NOMO-1 treated with dmso at 0.1 percent for 144 hours (cell line): ENCODE measurements at regions not wholly inside any gene's neighbourhood (a gene's known extent, or its start where the extent isn't known, plus 50 kb on each side); places are given as distances from the start of the nearest gene placed in this dataset.

ENCODE experiments used
- DNase-seq: peaks from one replicate; lab custom pipeline; 2025; ENCODE audit not compliant: unreplicated experiment; lab: John Stamatoyannopoulos, UW

DNA sequence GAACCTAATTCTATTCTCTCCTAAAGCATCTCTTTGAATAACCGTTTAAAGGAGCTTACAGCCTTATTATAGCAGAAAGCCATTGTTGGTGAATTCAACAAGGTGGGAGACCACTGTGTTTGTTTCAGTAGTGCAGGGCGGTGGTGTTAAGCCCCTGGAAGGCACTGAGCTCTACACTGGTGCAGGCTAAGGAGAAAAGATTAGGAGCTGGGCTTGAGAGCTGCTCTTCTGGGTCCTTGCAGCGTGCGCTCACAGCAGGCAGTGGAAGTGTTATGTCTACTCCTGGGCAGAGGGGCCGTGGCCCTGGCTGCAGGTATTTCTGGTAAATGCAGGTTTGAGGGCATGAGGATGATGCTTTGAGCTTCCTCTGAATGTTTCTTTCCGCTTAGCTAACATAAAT is 361.2 kb downstream of the RNF144B start:
- DNase-seq: no peak

GRCh38 chr6:18752278-18753068 is 365.3 kb downstream of the RNF144B start:
- no peak for DNase-seq

GRCh38 chr6:18753076-18753475 is 365.9 kb downstream of the RNF144B start:
- no peak for DNase-seq

DNA sequence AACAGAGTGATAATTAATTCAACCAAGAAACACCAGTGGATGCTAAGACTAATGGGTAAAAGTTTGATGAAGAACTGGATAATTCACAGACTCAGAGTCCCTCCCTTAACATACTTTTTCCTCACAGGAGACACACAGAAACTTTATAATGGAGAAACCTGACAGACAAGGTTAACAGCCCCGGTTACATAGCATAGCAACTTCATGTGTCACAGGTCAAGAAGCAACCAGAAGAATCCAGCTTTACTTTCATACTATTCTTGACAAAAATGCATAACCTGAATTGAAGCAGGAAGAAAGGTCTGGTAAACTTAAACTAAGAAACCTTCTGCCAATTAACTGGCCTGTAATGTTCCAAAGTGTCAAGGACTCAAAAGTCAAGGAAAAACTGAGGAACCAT is 375.9 kb downstream of the RNF144B start:
- DNase-seq: no peak

DNA sequence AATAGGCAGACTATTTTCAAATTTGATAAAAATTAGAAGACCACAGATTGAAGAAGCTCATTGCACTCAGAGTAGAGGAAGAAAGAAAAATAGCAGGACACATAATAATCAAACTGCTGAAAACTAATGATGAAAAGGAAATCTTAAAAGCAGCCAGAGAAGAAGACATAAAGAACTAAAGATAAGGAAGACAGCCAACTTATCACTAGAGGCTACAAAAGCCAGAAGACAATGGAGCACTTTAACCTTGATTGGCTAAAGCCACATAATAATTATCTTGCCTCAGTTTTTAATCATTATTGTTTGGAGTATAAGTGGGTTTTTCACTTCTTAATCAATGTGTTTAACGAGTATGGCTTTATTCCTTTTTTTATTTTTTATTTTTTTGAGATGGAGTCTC is 397.6 kb downstream of the RNF144B start:
- no peak for DNase-seq

- no peak for DNase-seq
These were observed 398.8 kb downstream of the RNF144B start for GRCh38 chr6:18785810-18786490.

GRCh38 chr6:18792866-18793265 is 405.7 kb downstream of the RNF144B start:
- DNase-seq: no peak

DNA sequence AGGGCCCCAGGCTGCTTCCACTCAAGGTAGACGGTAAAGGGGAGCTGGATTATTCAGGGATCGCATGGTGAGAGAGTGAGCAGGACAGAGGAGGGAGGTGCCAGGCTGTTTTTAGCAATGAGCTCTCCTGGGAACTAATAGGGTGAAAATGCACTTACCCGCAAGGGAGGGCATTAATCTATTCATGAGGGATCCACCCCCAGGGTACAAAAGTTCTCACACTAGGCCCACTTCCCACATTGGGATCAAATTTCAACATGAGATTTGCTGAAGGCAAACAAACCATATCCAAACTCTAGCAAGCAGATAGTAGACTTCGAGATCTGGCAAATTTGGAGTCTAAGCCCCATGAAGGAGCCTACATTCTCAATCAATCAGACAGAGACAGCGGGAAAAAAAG is 408.6 kb downstream of the RNF144B start:
- DNase-seq: no peak

DNA sequence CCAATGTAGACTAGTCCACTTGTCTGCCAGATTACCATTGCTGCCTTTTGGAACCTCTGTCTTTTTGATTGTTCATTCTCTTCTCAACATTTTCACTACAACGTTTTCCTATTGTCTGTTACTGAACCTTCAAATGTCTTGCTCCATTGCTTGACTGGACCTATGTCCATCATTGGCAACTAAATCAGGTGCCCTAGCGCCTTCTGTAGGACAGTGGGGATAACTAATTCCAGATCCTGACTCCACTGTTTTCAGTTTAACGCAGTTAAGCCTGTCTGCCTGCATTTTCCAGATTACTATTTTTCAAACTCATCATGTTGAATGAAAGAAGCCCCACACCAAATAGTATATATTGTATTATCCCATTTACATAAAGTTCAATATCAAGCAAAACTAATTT is 433.6 kb downstream of the RNF144B start:
- DNase-seq: no peak

GRCh38 chr6:18823782-18824386 is 436.7 kb downstream of the RNF144B start:
- DNase-seq: no peak

- no peak for DNase-seq
These were observed 442.2 kb downstream of the RNF144B start for GRCh38 chr6:18829272-18829870.

DNA sequence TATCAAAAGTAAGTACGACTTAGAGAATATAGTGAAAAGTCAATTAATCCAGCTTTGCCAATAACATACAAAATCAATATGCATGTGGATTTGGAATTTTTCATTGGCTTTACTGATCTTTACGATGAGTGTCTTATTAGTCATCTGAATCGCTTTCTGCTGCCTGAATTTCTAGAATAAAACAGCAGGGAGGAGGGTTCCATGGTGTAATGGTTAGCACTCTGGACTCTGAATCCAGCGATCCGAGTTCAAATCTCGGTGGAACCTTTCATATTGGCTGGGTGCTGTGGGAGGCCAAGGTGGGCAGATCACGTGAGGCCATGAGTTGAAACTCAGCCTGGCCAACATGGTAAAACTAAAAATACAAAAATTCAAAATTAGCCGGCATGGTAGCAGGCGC is 448.8 kb downstream of the RNF144B start:
- no peak for DNase-seq

DNA sequence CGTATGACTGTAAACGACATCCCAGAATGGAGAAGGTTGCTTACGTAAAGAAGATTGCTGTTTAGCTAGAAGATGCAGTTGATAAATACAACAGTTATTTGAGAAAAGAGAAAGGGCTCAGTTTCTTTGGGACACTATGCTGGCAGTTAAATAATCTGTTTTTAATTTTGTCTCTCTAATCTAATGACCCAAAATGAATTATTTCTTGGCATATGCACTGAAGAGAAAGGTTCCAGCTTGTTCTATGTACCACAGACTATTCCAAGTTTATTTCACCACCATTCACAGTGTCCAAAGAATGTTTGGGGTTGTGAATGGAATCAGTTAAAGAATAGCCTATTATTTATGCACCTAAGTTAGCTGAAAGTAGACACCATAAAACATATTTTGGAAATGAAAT is 449.9 kb downstream of the RNF144B start:
- no peak for DNase-seq

DNA sequence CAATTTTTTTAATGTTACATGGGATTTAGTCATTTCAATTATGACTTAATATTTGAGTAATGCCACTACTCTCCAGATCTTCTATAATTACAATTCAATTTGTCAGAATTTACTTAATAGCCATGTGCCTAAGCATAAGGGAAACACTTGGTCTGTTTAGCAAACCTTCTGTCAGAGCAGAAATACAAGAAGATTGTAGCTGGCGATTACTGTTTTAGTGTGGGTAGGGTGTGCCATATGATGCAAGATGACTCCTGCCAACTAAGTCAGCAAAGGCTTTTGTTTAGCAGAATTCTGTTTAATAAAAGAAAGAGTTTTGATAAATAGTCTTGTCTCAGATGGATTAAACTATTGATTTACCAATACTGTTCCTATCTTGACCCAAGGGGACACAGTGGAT is 455.4 kb downstream of the RNF144B start:
- no peak for DNase-seq

DNA sequence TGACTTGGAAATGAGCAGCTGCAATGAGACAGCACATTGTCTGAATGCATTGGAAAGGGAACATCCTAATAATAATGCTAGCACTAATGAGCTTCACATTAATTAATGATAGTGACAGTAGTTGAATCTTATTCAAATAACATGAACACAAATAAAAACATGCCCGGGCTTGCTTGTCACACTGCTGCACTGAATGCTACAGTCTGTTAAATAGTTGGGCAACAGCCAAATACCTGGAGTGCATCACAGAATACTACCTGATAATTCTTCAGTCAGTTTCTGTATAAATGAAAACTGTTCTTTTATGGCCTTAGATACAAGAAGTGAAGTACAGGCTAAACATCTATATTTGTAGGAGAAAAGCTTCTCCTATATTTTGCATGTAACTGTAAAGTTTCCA is 458.7 kb downstream of the RNF144B start:
- DNase-seq: no peak

- DNase-seq: no peak
These were observed 459.2 kb downstream of the RNF144B start for GRCh38 chr6:18846327-18846726.

DNA sequence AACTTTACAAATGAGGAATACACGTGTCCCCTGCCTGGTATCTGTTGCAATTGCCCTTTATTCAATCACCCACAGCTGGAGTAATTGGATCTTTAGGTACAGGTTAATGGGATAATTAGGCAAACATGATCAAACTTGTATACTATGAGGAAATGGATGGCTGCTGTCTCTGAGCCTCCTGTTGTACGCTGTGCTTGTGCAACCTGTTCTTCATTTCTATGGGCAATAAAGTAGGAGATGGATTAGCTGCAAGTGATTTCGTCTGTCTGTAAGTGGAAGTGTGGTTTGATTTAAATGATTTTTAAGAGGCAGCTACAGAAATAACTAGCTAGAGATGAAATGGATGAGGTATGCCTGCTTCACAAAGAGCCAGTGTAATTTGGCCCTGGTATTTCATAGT is 474.1 kb downstream of the RNF144B start:
- DNase-seq: no peak

DNA sequence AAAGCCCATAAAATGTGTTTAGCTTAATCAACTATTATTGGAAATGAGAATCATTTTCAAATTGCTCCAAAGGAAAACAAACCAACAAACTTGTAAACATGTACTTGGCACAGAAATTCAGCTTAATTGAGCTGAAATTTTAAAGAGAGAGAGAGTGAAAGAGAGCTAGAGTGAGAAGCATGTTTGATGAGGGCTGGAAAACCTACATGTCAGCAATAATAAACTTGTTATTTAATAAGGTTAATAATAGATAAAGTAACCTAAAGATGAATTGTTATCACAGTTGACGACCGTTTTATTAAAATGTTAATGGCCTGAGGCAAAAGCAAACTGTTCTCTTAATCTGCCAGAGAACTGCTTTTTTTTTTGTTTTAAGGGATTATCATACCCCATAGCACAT is 496.1 kb downstream of the RNF144B start:
- DNase-seq: no peak

DNA sequence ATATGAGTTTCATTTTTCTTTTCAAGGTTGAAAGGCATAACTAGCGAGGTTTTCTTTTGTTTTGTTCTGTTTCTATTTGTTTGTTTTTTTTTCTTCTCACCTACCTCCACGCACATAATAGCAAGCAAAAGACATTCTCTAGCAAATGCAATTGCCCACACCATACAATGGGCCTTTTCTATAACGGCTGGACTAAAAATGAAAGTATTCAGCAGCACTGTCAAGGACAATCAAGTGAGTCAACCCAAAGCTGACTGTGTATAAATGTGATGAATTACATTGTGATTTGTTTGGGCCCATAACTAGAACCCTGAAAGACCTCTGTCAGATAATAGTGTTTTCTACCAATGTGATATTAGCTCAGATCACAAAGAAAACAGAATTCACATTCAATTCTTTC is 496.7 kb downstream of the RNF144B start:
- no peak for DNase-seq

GRCh38 chr6:18893540-18894269 is 506.6 kb downstream of the RNF144B start:
- no peak for DNase-seq

DNA sequence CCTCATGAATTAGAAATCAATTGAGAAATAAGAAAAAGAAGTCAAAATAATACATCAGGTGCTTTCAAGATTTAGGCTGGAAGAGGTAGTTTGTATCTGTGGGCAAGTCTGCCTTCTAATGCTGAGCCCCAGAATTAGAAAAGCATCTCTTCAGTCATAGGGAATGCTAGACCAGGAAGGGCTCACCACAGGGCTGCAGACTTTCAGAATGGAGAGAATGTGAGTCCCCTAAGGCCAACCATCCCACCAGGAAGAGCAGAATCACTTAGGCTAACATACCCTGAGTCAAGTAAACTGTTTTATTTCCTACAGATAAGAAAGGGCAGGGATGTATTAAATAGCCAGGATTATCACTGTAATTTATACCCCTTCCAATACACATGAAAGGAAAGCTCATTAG is 510.2 kb downstream of the RNF144B start:
- DNase-seq: no peak
